ENCODE measurements at regions not wholly inside any gene's neighbourhood (a gene's known extent, or its start where the extent isn't known, plus 50 kb on each side); places are given as distances from the start of the nearest gene placed in this dataset.

GRCh38 chr19:28867978-28868377 lies 345.0 kb downstream of the UQCRFS1 start:
- Histone ChIP-seq H3K9ac (ENCODE audit: low read depth in 1 of 2, low read length in 2 of 2) (no peak overlapping the region), H3K36me3 (ENCODE audit: control insufficient read depth in 1 of 2, insufficient read depth in 2 of 2, low read length in 2 of 2) (no peaks in the 10 kb centered on the region), H3K27me3 (ENCODE audit: control insufficient read depth in 1 of 2, insufficient read depth in 2 of 2, low read length in 2 of 2) (no peaks in the 10 kb centered on the region), H3K4me3 (ENCODE audit: low read depth in 1 of 2, low read length in 2 of 2) (no peak overlapping the region), H3K9me3 (ENCODE audit: control insufficient read depth in 1 of 2, low read length in 2 of 2) (no peaks in the 10 kb centered on the region), H3K4me1 (ENCODE audit: control insufficient read depth in 1 of 2, insufficient read depth in 2 of 2, low read length in 2 of 2) (peaks cover 0 to 15% of the 10 kb centered on the region in 2 donors), H3K27ac (ENCODE audit: low read depth, low read length) (no peak overlapping the region)

GRCh38 chr19:28864577-28865042 lies 348.3 kb downstream of the UQCRFS1 start:
- H3K4me1 ChIP-seq (ENCODE audit: control insufficient read depth in 1 of 2, insufficient read depth in 2 of 2, low read length in 2 of 2), result peaks cover 0 to 15% of the 10 kb centered on the region in 2 donors
- H3K27me3 ChIP-seq (ENCODE audit: control insufficient read depth in 1 of 2, insufficient read depth in 2 of 2, low read length in 2 of 2), result no peaks in the 10 kb centered on the region
- no peaks in the 10 kb centered on the region for H3K36me3 ChIP-seq (ENCODE audit: control insufficient read depth in 1 of 2, insufficient read depth in 2 of 2, low read length in 2 of 2)
- no peak overlapping the region for H3K9ac ChIP-seq (ENCODE audit: low read depth in 1 of 2, low read length in 2 of 2)
- H3K9me3 ChIP-seq (ENCODE audit: control insufficient read depth in 1 of 2, low read length in 2 of 2), result no peaks in the 10 kb centered on the region
- H3K27ac ChIP-seq (ENCODE audit: low read depth, low read length), result no peak overlapping the region
- H3K4me3 ChIP-seq (ENCODE audit: low read depth in 1 of 2, low read length in 2 of 2), result no peak overlapping the region

DNA sequence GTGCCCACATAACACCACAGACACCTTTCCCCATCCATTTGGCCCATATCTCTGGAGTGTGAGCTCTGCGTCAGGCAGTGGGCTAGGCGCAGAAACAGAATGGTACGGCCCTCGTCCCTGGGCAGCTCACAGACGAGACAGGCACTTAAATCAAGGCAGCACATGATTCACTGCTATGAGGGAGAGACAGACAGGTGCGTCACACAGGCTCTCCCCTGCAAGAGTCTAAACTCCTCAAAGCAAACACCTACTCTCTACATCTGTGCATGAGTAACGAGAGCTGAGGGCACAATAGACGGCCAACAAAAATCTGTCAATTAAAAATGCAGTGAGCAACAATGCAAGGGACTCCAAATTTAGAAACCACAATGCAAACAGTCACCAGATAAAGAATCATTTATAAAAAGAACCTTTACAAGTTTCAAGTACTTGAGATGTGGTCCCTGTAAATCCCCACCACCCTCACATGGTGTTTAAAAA lies 348.9 kb downstream of the UQCRFS1 start:
- Histone ChIP-seq H3K9me3 (ENCODE audit: control insufficient read depth in 1 of 2, low read length in 2 of 2) (no peaks in the 10 kb centered on the region), H3K27ac (ENCODE audit: low read depth, low read length) (no peak overlapping the region), H3K9ac (ENCODE audit: low read depth in 1 of 2, low read length in 2 of 2) (no peak overlapping the region), H3K27me3 (ENCODE audit: control insufficient read depth in 1 of 2, insufficient read depth in 2 of 2, low read length in 2 of 2) (no peaks in the 10 kb centered on the region), H3K4me1 (ENCODE audit: control insufficient read depth in 1 of 2, insufficient read depth in 2 of 2, low read length in 2 of 2) (peaks cover 0 to 15% of the 10 kb centered on the region in 2 donors), H3K36me3 (ENCODE audit: control insufficient read depth in 1 of 2, insufficient read depth in 2 of 2, low read length in 2 of 2) (no peaks in the 10 kb centered on the region), H3K4me3 (ENCODE audit: low read depth in 1 of 2, low read length in 2 of 2) (no peak overlapping the region)

DNA sequence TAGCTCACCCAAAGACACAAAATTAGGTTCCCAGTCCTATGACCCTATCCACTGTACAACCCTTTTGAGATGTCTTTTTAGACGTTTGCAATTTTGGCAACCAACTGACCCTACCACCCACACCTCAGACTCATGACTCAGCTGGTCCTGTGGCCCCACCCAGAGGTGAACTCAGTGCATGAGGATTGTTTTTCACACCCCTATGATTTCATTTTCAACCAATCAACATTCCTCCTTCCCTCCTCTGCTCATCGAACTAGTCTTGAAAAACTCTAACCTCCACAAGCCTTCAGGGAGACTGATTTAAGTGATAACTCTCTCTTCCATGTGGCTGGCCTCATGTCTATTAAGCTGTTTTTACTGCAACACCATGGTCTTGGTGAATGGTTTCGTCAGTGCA lies 350.7 kb downstream of the UQCRFS1 start:
- no peaks in the 10 kb centered on the region for H3K36me3 ChIP-seq (ENCODE audit: control insufficient read depth in 1 of 2, insufficient read depth in 2 of 2, low read length in 2 of 2)
- H3K9me3 ChIP-seq (ENCODE audit: control insufficient read depth in 1 of 2, low read length in 2 of 2), result no peaks in the 10 kb centered on the region
- H3K27ac ChIP-seq (ENCODE audit: low read depth, low read length), result no peak overlapping the region
- no peaks in the 10 kb centered on the region for H3K27me3 ChIP-seq (ENCODE audit: control insufficient read depth in 1 of 2, insufficient read depth in 2 of 2, low read length in 2 of 2)
- peaks cover 0 to 15% of the 10 kb centered on the region in 2 donors for H3K4me1 ChIP-seq (ENCODE audit: control insufficient read depth in 1 of 2, insufficient read depth in 2 of 2, low read length in 2 of 2)
- H3K4me3 ChIP-seq (ENCODE audit: low read depth in 1 of 2, low read length in 2 of 2), result no peak overlapping the region
- no peak overlapping the region for H3K9ac ChIP-seq (ENCODE audit: low read depth in 1 of 2, low read length in 2 of 2)

DNA sequence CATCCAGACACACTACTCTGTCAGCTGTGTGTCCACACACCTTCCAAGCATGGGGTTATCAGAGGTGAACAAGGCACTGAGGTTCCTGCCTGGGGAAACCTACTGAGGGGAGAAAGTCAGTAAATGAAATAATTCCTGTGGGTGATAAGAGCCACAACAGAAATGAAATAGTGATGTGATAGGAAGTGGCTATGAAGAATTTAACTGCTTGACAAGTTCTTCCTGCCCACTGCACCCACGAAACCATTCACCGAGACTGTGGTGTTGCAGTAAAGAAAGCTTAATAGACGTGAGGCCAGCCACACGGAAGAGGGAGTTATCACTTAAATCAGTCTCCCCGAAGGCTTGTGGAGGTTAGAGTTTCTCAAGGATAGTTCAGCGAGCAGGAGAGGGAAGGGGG lies 353.1 kb downstream of the UQCRFS1 start:
- no peaks in the 10 kb centered on the region for H3K36me3 ChIP-seq (ENCODE audit: control insufficient read depth in 1 of 2, insufficient read depth in 2 of 2, low read length in 2 of 2)
- no peaks in the 10 kb centered on the region for H3K27me3 ChIP-seq (ENCODE audit: control insufficient read depth in 1 of 2, insufficient read depth in 2 of 2, low read length in 2 of 2)
- no peak overlapping the region for H3K4me3 ChIP-seq (ENCODE audit: low read depth in 1 of 2, low read length in 2 of 2)
- H3K4me1 ChIP-seq (ENCODE audit: control insufficient read depth in 1 of 2, insufficient read depth in 2 of 2, low read length in 2 of 2), result peaks cover 0 to 9% of the 10 kb centered on the region in 2 donors
- H3K9me3 ChIP-seq (ENCODE audit: control insufficient read depth in 1 of 2, low read length in 2 of 2), result no peaks in the 10 kb centered on the region
- H3K27ac ChIP-seq (ENCODE audit: low read depth, low read length), result no peak overlapping the region
- H3K9ac ChIP-seq (ENCODE audit: low read depth in 1 of 2, low read length in 2 of 2), result no peak overlapping the region

- Histone ChIP-seq H3K9ac (ENCODE audit: low read depth in 1 of 2, low read length in 2 of 2) (no peak overlapping the region), H3K9me3 (ENCODE audit: control insufficient read depth in 1 of 2, low read length in 2 of 2) (peaks cover 0 to 2% of the 10 kb centered on the region in 2 donors), H3K4me1 (ENCODE audit: control insufficient read depth in 1 of 2, insufficient read depth in 2 of 2, low read length in 2 of 2) (peaks cover 0 to 2% of the 10 kb centered on the region in 2 donors), H3K27ac (ENCODE audit: low read depth, low read length) (no peak overlapping the region), H3K36me3 (ENCODE audit: control insufficient read depth in 1 of 2, insufficient read depth in 2 of 2, low read length in 2 of 2) (no peaks in the 10 kb centered on the region), H3K4me3 (ENCODE audit: low read depth in 1 of 2, low read length in 2 of 2) (no peak overlapping the region), H3K27me3 (ENCODE audit: control insufficient read depth in 1 of 2, insufficient read depth in 2 of 2, low read length in 2 of 2) (no peaks in the 10 kb centered on the region)
Measured at GRCh38 chr19:28858933-28859332, 354.0 kb downstream of the UQCRFS1 start.

- Histone ChIP-seq H3K4me3 (ENCODE audit: low read depth in 1 of 2, low read length in 2 of 2) (no peak overlapping the region), H3K27ac (ENCODE audit: low read depth, low read length) (no peak overlapping the region), H3K4me1 (ENCODE audit: control insufficient read depth in 1 of 2, insufficient read depth in 2 of 2, low read length in 2 of 2) (no peaks in the 10 kb centered on the region), H3K27me3 (ENCODE audit: control insufficient read depth in 1 of 2, insufficient read depth in 2 of 2, low read length in 2 of 2) (no peaks in the 10 kb centered on the region), H3K9ac (ENCODE audit: low read depth in 1 of 2, low read length in 2 of 2) (no peak overlapping the region), H3K36me3 (ENCODE audit: control insufficient read depth in 1 of 2, insufficient read depth in 2 of 2, low read length in 2 of 2) (no peaks in the 10 kb centered on the region), H3K9me3 (ENCODE audit: control insufficient read depth in 1 of 2, low read length in 2 of 2) (peaks cover 0 to 5% of the 10 kb centered on the region in 2 donors)
Measured at GRCh38 chr19:28857967-28858366, 355.0 kb downstream of the UQCRFS1 start.

GRCh38 chr19:28855216-28855615 lies 357.7 kb downstream of the UQCRFS1 start:
- no peaks in the 10 kb centered on the region for H3K36me3 ChIP-seq (ENCODE audit: control insufficient read depth in 1 of 2, insufficient read depth in 2 of 2, low read length in 2 of 2)
- H3K4me3 ChIP-seq (ENCODE audit: low read depth in 1 of 2, low read length in 2 of 2), result no peak overlapping the region
- H3K27ac ChIP-seq (ENCODE audit: low read depth, low read length), result no peak overlapping the region
- H3K4me1 ChIP-seq (ENCODE audit: control insufficient read depth in 1 of 2, insufficient read depth in 2 of 2, low read length in 2 of 2), result no peaks in the 10 kb centered on the region
- no peaks in the 10 kb centered on the region for H3K27me3 ChIP-seq (ENCODE audit: control insufficient read depth in 1 of 2, insufficient read depth in 2 of 2, low read length in 2 of 2)
- H3K9me3 ChIP-seq (ENCODE audit: control insufficient read depth in 1 of 2, low read length in 2 of 2), result peaks cover 0 to 5% of the 10 kb centered on the region in 2 donors
- no peak overlapping the region for H3K9ac ChIP-seq (ENCODE audit: low read depth in 1 of 2, low read length in 2 of 2)

- H3K4me3 ChIP-seq (ENCODE audit: low read depth in 1 of 2, low read length in 2 of 2), result no peak overlapping the region
- no peaks in the 10 kb centered on the region for H3K9me3 ChIP-seq (ENCODE audit: control insufficient read depth in 1 of 2, low read length in 2 of 2)
- no peak overlapping the region for H3K27ac ChIP-seq (ENCODE audit: low read depth, low read length)
- no peak overlapping the region for H3K9ac ChIP-seq (ENCODE audit: low read depth in 1 of 2, low read length in 2 of 2)
- H3K36me3 ChIP-seq (ENCODE audit: control insufficient read depth in 1 of 2, insufficient read depth in 2 of 2, low read length in 2 of 2), result no peaks in the 10 kb centered on the region
- H3K27me3 ChIP-seq (ENCODE audit: control insufficient read depth in 1 of 2, insufficient read depth in 2 of 2, low read length in 2 of 2), result no peaks in the 10 kb centered on the region
- H3K4me1 ChIP-seq (ENCODE audit: control insufficient read depth in 1 of 2, insufficient read depth in 2 of 2, low read length in 2 of 2), result no peaks in the 10 kb centered on the region
Measured at GRCh38 chr19:28847468-28847867, 365.5 kb downstream of the UQCRFS1 start.

- H3K27me3 ChIP-seq (ENCODE audit: control insufficient read depth in 1 of 2, insufficient read depth in 2 of 2, low read length in 2 of 2), result no peaks in the 10 kb centered on the region
- H3K4me3 ChIP-seq (ENCODE audit: low read depth in 1 of 2, low read length in 2 of 2), result no peak overlapping the region
- no peaks in the 10 kb centered on the region for H3K9me3 ChIP-seq (ENCODE audit: control insufficient read depth in 1 of 2, low read length in 2 of 2)
- H3K9ac ChIP-seq (ENCODE audit: low read depth in 1 of 2, low read length in 2 of 2), result no peak overlapping the region
- H3K4me1 ChIP-seq (ENCODE audit: control insufficient read depth in 1 of 2, insufficient read depth in 2 of 2, low read length in 2 of 2), result no peaks in the 10 kb centered on the region
- H3K27ac ChIP-seq (ENCODE audit: low read depth, low read length), result no peak overlapping the region
- H3K36me3 ChIP-seq (ENCODE audit: control insufficient read depth in 1 of 2, insufficient read depth in 2 of 2, low read length in 2 of 2), result no peaks in the 10 kb centered on the region
Measured at GRCh38 chr19:28846094-28846812, 366.7 kb downstream of the UQCRFS1 start.
